Esophagus squamous epithelium (tissue), 4 donors: ENCODE measurements at regions not wholly inside any gene's neighbourhood (a gene's known extent, or its start where the extent isn't known, plus 50 kb on each side); places are given as distances from the start of the nearest gene placed in this dataset.

Experiments used
- CTCF ChIP-seq, 6 experiments: fragments of 450-650 bp in 4 of 6; fragments of 200-600 bp in 2 of 6; sonication (generic) in 2 of 6; IDR thresholded peaks; one replicate each; pipeline ENCODE4 v1.5.1; 2016 to 2019; ENCODE audit warnings: antibody characterized with exemption in 6 of 6, mild to moderate bottlenecking in 4 of 6, moderate library complexity in 4 of 6
- POLR2A ChIP-seq, 4 donors: fragments of 450-650 bp; IDR thresholded peaks; one replicate each; pipeline ENCODE4 v1.6.1; 2017; ENCODE audit warnings: antibody characterized with exemption in 4 of 4, mild to moderate bottlenecking in 4 of 4, moderate library complexity in 3 of 4

GRCh38 chr4:155548173-155548572, 118.5 kb upstream of the GUCY1A1 start:
- TF ChIP-seq CTCF (IDR thresholded peaks at IDR 0.05) (no peak), POLR2A (IDR thresholded peaks at IDR 0.05) (no peak)
